ENCODE measurements at regions not wholly inside any gene's neighbourhood (a gene's known extent, or its start where the extent isn't known, plus 50 kb on each side); places are given as distances from the start of the nearest gene placed in this dataset.

- DNase-seq (ENCODE audit: extremely low read depth in 1 of 4, low spot score in 3 of 4), result no peak
- 15% methylated on average over 4 of the region's 5 CpGs for WGBS (ENCODE audit: insufficient coverage, low coverage, missing lambda C conversion rate)
- H3K27ac ChIP-seq (ENCODE audit: extremely low read depth, low read depth, low read length), result no peak overlapping the region
- no TSS peak for BruUV-seq (replicated peaks)
- ChIA-PET CTCF (ENCODE audit: low intra/inter-chr PET ratio) (interaction anchor here (0.7 kb wide), 1 partner anchor 730 kb away, joined by 3 read pairs; no protein-coding TSS in a partner anchor), POLR2A (no interaction called here)
- H2AFZ ChIP-seq (ENCODE audit: low read depth, low read length), result peak overlapping the region; percentile 68
- intact Hi-C loops (cut with micrococcal nuclease) (no loop called here), in situ Hi-C loops (cut with MboI) (no loop called here)
- no peak for FAIRE-seq
- H3K9me1 ChIP-seq (ENCODE audit: control insufficient read depth, insufficient read depth, low read length), result no peaks in the 10 kb centered on the region
- no peaks in the 10 kb centered on the region for H4K20me1 ChIP-seq (replicated peaks; ENCODE audit: control insufficient read depth, insufficient read depth, low read length)
- TF ChIP-seq C11orf30 (IDR thresholded peaks at IDR 0.05; ENCODE audit: low read depth), result peak; percentile 37; the same call in 1 of the 2 replicates
- TF ChIP-seq ZNF184 (CRISPR knock-in tag; IDR thresholded peaks at IDR 0.05), result no peak
- TF ChIP-seq ZNF217 (CRISPR knock-in tag; IDR thresholded peaks at IDR 0.05), result no peak
- TF ChIP-seq ATF3 (IDR thresholded peaks at IDR 0.05), result peak; percentile 47
- TF ChIP-seq ATF3 (CRISPR knock-in tag; conservative IDR thresholded peaks at IDR 0.05), result no peak
- no peak for TF ChIP-seq ATF7 (IDR thresholded peaks at IDR 0.05)
- TF ChIP-seq ZNF518B (CRISPR knock-in tag; IDR thresholded peaks at IDR 0.05), result no peak
- TF ChIP-seq FOXO4 (CRISPR knock-in tag; IDR thresholded peaks at IDR 0.05), result no peak
- peak; percentile 68 for TF ChIP-seq ZNF316 (IDR thresholded peaks at IDR 0.05)
- no peak for TF ChIP-seq TBP (optimal IDR thresholded peaks at IDR 0.05; ENCODE audit: low read depth, low read length)
- TF ChIP-seq MIER1 (IDR thresholded peaks at IDR 0.05; ENCODE audit: low read depth), result no peak
- no peaks in the 10 kb centered on the region for H3K36me3 ChIP-seq (ENCODE audit: control insufficient read depth, insufficient read depth, low read length)
- no peak overlapping the region for H3K4me3 ChIP-seq
- no peaks in the 10 kb centered on the region; a peak in 1 of 5 replicates for H3K4me1 ChIP-seq (replicated peaks in 1 of 2; ENCODE audit: control insufficient read depth in 2 of 2, insufficient read depth in 2 of 2, low read length in 2 of 2)
- no peaks in the 10 kb centered on the region for H3K27me3 ChIP-seq (ENCODE audit: control insufficient read depth in 2 of 2, insufficient read depth in 2 of 2, low read length in 2 of 2)
- ATAC-seq, result no peak
- H3K9me3 ChIP-seq (replicated peaks; ENCODE audit: control insufficient read depth, insufficient read depth, low read depth, low read length), result no peaks in the 10 kb centered on the region
- H3K9ac ChIP-seq (ENCODE audit: insufficient read depth in 1 of 2, low read depth in 2 of 2, low read length in 2 of 2), result no peak overlapping the region
- H3K79me2 ChIP-seq (ENCODE audit: control insufficient read depth, insufficient read depth, low read length), result no peaks in the 10 kb centered on the region
- H3K4me2 ChIP-seq (ENCODE audit: insufficient read depth, low read length), result no peak overlapping the region
Observed at GRCh38 chrX:39504850-39505259, 592.9 kb downstream of the BCOR start.
